Kidney (tissue), 13 donors: ENCODE measurements at regions not wholly inside any gene's neighbourhood (a gene's known extent, or its start where the extent isn't known, plus 50 kb on each side); places are given as distances from the start of the nearest gene placed in this dataset.

Source experiments
- DNase-seq, 5 donors: peaks; one replicate each; pipeline ENCODE4 v3.0.0-alpha.2; 2013 to 2020
- FAIRE-seq: peaks from 2 replicates; lab custom pipeline; 2012; peaks lifted over from hg19 to GRCh38; lab: Jason Lieb, UNC
- H3K27ac ChIP-seq, 2 donors: one replicate each; pipeline ENCODE4 v1.7.0; 2013; ENCODE audit warnings: low read depth in 2 of 2, low read length in 2 of 2, inconsistent platforms in 1 of 2
- H3K27me3 ChIP-seq: one replicate; pipeline ENCODE4 v1.7.1; 2013; ENCODE audit warnings: low read length, inconsistent platforms; ENCODE audit not compliant: control insufficient read depth, insufficient read depth
- H3K36me3 ChIP-seq, 3 donors: one replicate each; pipeline versions ENCODE4 v1.7.0 to v1.7.1; 2013; ENCODE audit warnings: low read length in 3 of 3, control low read depth in 1 of 3, inconsistent platforms in 1 of 3; ENCODE audit not compliant: insufficient read depth in 3 of 3, control insufficient read depth in 2 of 3
- H3K4me1 ChIP-seq, 3 donors: one replicate each; pipeline versions ENCODE4 v1.7.0 to v1.7.1; 2013; ENCODE audit warnings: low read length in 3 of 3, inconsistent platforms in 1 of 3, low read depth in 1 of 3; ENCODE audit not compliant: control insufficient read depth in 2 of 3, insufficient read depth in 2 of 3
- H3K4me3 ChIP-seq, 3 donors: one replicate each; pipeline versions ENCODE4 v1.7.0 to v1.8.1; 2013; ENCODE audit warnings: low read length in 3 of 3, control low read depth in 1 of 3, inconsistent platforms in 1 of 3
- H3K9ac ChIP-seq, 3 donors: one replicate each; pipeline versions ENCODE4 v1.7.0 to v1.7.1; 2013; ENCODE audit warnings: low read length in 3 of 3, control low read depth in 1 of 3, inconsistent platforms in 1 of 3
- H3K9me3 ChIP-seq, 3 donors: one replicate each; pipeline versions ENCODE4 v1.7.0 to v1.7.1; 2013; ENCODE audit warnings: low read length in 3 of 3, control low read depth in 1 of 3, inconsistent platforms in 1 of 3; ENCODE audit not compliant: control insufficient read depth in 2 of 3, insufficient read depth in 1 of 3
- intact Hi-C: fragments of 100-400 bp; cut with DNase I; formaldehyde crosslinking; loops from one replicate; pipeline ENCODE4 v1.11.1; 2022
- TF ChIP-seq, protein P1 (sequence below): IDR thresholded peaks from 3 replicates; pipeline ENCODE4 v1.5.1; 2012; ENCODE audit warnings: mild to moderate bottlenecking, moderate library complexity, borderline replicate concordance; ENCODE audit not compliant: insufficient read depth; ENCODE audit errors: extremely low read depth
- donor health status: control.
- donor health status: control.
- donor health status: control.
- donor health status: control.
- donor health status: control.
- donor health status: DM: yes; HTN: yes; CAD: no.
- donor health status: Normal renal cell carcinoma (clear cell type).

GRCh38 chr5:18563853-18564252 is 929.6 kb downstream of the TAF11L14 start:
- Histone ChIP-seq H3K9ac (no peak overlapping the region), H3K27ac (no peak overlapping the region), H3K9me3 (peaks cover 0 to 2% (median 0%) of the 10 kb centered on the region in 3 donors), H3K27me3 (no peaks in the 10 kb centered on the region), H3K36me3 (no peaks in the 10 kb centered on the region), H3K4me1 (no peaks in the 10 kb centered on the region), H3K4me3 (no peak overlapping the region)
- no peak for DNase-seq
- no peak for FAIRE-seq
- intact Hi-C loops = no loop called here
- TF ChIP-seq, protein P1, sequence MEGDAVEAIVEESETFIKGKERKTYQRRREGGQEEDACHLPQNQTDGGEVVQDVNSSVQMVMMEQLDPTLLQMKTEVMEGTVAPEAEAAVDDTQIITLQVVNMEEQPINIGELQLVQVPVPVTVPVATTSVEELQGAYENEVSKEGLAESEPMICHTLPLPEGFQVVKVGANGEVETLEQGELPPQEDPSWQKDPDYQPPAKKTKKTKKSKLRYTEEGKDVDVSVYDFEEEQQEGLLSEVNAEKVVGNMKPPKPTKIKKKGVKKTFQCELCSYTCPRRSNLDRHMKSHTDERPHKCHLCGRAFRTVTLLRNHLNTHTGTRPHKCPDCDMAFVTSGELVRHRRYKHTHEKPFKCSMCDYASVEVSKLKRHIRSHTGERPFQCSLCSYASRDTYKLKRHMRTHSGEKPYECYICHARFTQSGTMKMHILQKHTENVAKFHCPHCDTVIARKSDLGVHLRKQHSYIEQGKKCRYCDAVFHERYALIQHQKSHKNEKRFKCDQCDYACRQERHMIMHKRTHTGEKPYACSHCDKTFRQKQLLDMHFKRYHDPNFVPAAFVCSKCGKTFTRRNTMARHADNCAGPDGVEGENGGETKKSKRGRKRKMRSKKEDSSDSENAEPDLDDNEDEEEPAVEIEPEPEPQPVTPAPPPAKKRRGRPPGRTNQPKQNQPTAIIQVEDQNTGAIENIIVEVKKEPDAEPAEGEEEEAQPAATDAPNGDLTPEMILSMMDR = no peak

DNA sequence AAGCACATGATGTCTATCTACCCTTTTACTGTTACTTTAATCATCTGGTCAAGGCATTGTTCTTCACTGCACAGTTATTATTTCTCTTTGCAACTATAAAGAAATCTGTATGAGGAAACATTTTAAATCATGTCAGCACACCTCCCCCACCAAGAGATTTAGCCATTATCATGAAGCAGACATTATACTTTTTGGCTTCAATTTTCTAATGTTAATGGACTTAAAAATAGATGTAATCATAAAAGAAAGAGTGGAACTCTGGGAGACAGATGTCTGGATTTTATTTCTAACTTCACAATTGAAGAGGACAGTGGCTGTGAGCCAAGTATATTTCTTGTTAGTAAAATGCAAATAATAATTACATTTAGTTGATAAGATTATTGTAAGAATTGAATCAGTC is 932.4 kb downstream of the TAF11L14 start:
- H3K9ac ChIP-seq = no peak overlapping the region
- no peaks in the 10 kb centered on the region for H3K27me3 ChIP-seq
- H3K9me3 ChIP-seq = peaks cover 0 to 2% (median 0%) of the 10 kb centered on the region in 3 donors
- H3K4me1 ChIP-seq = no peaks in the 10 kb centered on the region
- H3K27ac ChIP-seq = no peak overlapping the region
- intact Hi-C loops = no loop called here
- no peak for DNase-seq
- no peaks in the 10 kb centered on the region for H3K36me3 ChIP-seq
- no peak for FAIRE-seq
- TF ChIP-seq, protein P1 = no peak
- H3K4me3 ChIP-seq = no peak overlapping the region

DNA sequence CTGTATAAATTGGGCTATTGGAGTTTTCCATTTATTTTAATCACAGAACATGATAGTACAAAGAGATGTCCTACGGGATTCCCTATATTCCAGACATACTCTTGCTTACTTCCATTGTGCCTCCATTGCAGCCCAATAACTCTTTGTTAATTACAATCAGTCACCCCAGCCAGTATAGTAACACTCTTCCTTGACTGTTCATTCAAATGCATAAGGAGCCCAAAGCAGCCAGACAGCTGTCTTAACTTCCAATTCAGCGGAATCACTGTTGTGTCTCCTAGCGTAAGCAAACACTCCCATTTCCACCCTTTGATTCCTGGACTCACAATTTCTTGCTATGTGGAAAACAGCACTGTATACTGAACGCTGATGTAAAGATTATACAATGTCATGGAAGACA is 942.3 kb downstream of the TAF11L14 start:
- no peaks in the 10 kb centered on the region for H3K27me3 ChIP-seq
- no peaks in the 10 kb centered on the region for H3K9me3 ChIP-seq
- TF ChIP-seq, protein P1 = no peak
- no peaks in the 10 kb centered on the region for H3K4me1 ChIP-seq
- H3K27ac ChIP-seq = no peak overlapping the region
- FAIRE-seq (no peak), DNase-seq (no peak)
- H3K4me3 ChIP-seq = no peak overlapping the region
- H3K9ac ChIP-seq = no peak overlapping the region
- intact Hi-C loops = no loop called here
- no peaks in the 10 kb centered on the region for H3K36me3 ChIP-seq

DNA sequence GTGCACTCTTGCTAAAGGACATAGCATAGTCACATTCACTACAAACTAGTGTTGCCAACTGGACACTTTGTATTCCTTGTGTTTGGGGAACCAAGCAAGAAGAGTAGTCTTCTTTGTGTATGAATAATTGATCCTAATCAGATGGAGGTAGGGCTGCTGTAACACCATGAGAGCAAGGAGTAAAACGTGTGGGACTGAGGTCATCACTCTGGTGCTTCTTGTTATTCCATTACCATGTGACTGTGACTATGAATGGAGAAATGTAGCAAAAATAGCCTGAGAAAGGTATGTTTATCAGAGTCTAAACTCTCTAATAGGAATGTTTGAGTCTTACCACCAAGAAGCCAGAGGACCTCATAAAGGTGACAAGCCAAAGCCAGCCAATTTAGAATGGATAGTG is 966.9 kb downstream of the TAF11L14 start:
- Histone ChIP-seq H3K4me1 (no peaks in the 10 kb centered on the region), H3K9me3 (no peaks in the 10 kb centered on the region), H3K9ac (no peak overlapping the region), H3K27me3 (no peaks in the 10 kb centered on the region), H3K4me3 (no peak overlapping the region), H3K27ac (no peak overlapping the region), H3K36me3 (no peaks in the 10 kb centered on the region)
- intact Hi-C loops = no loop called here
- DNase-seq = no peak
- TF ChIP-seq, protein P1 = no peak
- FAIRE-seq = no peak
